SH-SY5Y (cell line): ENCODE measurements at regions not wholly inside any gene's neighbourhood (a gene's known extent, or its start where the extent isn't known, plus 50 kb on each side); places are given as distances from the start of the nearest gene placed in this dataset.

Experiments
- GATA2 ChIP-seq: IDR thresholded peaks from 2 replicates; pipeline ENCODE4 v1.6.1; 2011; ENCODE audit warnings: mild to moderate bottlenecking, low read depth, low read length
- GATA3 ChIP-seq: IDR thresholded peaks from 2 replicates; pipeline ENCODE4 v1.6.1; 2011; ENCODE audit warnings: low read depth, mild to moderate bottlenecking, low read length, moderate library complexity

- no peak for TF ChIP-seq GATA2
- TF ChIP-seq GATA3 = no peak
Measured at GRCh38 chr10:23696476-23696875, 257.6 kb downstream of the OTUD1 start.
